ENCODE measurements at regions not wholly inside any gene's neighbourhood (a gene's known extent, or its start where the extent isn't known, plus 50 kb on each side); places are given as distances from the start of the nearest gene placed in this dataset.

DNA sequence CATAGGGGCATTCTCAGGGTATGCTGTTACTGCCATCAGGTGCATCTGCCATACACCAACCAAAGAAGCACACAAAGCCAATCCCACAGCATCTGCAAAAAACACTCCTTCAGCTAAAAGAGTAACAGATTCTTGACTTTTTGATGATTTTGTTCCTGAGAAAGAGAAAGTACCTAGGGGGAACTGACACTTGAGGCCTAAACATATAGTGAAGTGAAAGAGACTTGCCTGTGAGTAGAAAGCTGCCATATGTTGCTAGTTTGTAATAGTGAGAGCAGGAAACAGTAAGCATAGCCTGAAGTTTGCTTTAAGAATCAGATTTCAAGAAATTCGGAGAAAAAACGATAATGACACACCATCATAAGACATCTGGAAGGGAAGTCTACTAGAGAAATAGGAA lies 97.9 kb upstream of the CTSC start (continued):
- TF ChIP-seq ZBTB33 (CRISPR knock-in tag; IDR thresholded peaks at IDR 0.05) (no peak), FOXA3 (CRISPR knock-in tag; conservative IDR thresholded peaks at IDR 0.05 in 1 of 2, IDR thresholded peaks at IDR 0.05 in 1 of 2) (no peak), PCBP2 (IDR thresholded peaks at IDR 0.05; ENCODE audit: low read depth, low read length, poor library complexity, severe bottlenecking) (no peak), NCOR1 (IDR thresholded peaks at IDR 0.05) (no peak)

DNA sequence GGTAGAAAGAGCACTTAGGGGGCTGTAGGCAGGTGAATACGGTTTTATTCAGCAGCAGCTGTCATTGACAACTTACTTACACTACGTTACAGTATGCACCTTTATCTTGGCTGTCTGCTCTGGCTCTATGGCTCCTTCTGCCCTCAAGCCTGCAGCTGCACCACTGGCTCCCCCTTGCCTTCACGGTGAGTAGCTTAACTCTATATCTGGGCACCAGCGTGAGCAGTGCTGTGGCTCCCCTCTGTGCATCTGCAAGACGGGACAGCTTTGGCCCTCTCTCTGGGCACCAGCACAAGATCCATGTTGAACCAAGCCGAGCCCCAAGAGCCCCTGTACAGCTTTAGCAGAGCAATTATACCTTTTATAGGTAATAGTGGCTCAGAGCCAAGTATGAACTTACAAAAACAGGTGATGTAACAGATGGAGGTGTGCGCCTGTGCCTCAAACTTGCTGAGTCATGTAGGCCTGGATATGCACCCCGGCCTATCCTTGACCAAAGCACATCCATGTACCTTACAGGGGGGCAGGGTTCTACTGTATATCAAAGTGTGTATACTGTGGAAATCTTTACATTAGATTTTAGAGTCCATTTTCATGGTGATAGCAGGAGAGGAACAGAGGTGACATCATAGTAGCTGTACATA lies 96.9 kb upstream of the CTSC start:
- no peaks in the 10 kb centered on the region for H3K79me2 ChIP-seq (ENCODE audit: control insufficient read depth, insufficient read depth, low read length)
- no peaks in the 10 kb centered on the region for H3K36me3 ChIP-seq (ENCODE audit: control insufficient read depth, insufficient read depth, low read length)
- no peaks in the 10 kb centered on the region for H4K20me1 ChIP-seq (replicated peaks; ENCODE audit: control insufficient read depth, insufficient read depth, low read length)
- H3K4me2 ChIP-seq (ENCODE audit: insufficient read depth, low read length): no peak overlapping the region
- POLR2A ChIA-PET: no interaction called here
- BruUV-seq (replicated peaks): no TSS peak
- no peaks in the 10 kb centered on the region for H3K27me3 ChIP-seq (ENCODE audit: control insufficient read depth in 2 of 2, insufficient read depth in 2 of 2, low read length in 2 of 2)
- DNase-seq (ENCODE audit: extremely low read depth in 1 of 4, low spot score in 3 of 4) (peak in 3 of 4 experiments; percentile 23 to 59 (median 25)), FAIRE-seq (no peak), ATAC-seq (peak; percentile 90)
- no peaks in the 10 kb centered on the region for H3K9me1 ChIP-seq (ENCODE audit: control insufficient read depth, insufficient read depth, low read length)
- H3K9ac ChIP-seq (ENCODE audit: insufficient read depth in 1 of 2, low read depth in 2 of 2, low read length in 2 of 2): no peak overlapping the region
- intact Hi-C loops (cut with micrococcal nuclease) (loop anchor here (1.0 kb wide), 1 partner anchor 331 kb away; no protein-coding TSS in a partner anchor), in situ Hi-C loops (cut with MboI) (no loop called here)
- WGBS (ENCODE audit: insufficient coverage, low coverage, missing lambda C conversion rate): 21% methylated on average over 8 of the region's 8 CpGs
- CTCF ChIA-PET (ENCODE audit: low intra/inter-chr PET ratio): no interaction called here
- no peak overlapping the region for H3K27ac ChIP-seq (ENCODE audit: extremely low read depth, low read depth, low read length)
- H3K4me3 ChIP-seq: no peak overlapping the region
- peaks cover 0 to 23% of the 10 kb centered on the region in 2 experiments; a peak in 3 of 5 replicates for H3K4me1 ChIP-seq (replicated peaks in 1 of 2; ENCODE audit: control insufficient read depth in 2 of 2, insufficient read depth in 2 of 2, low read length in 2 of 2)
- peak overlapping the region; percentile 73 for H2AFZ ChIP-seq (ENCODE audit: low read depth, low read length)
- no peaks in the 10 kb centered on the region for H3K9me3 ChIP-seq (replicated peaks; ENCODE audit: control insufficient read depth, insufficient read depth, low read depth, low read length)
- TF ChIP-seq C11orf30 (IDR thresholded peaks at IDR 0.05; ENCODE audit: low read depth) (peak; percentile 91), CTCF (IDR thresholded peaks at IDR 0.05 in 2 of 3, conservative IDR thresholded peaks at IDR 0.05 in 1 of 3; ENCODE audit: insufficient read depth in 2 of 3, low read depth in 1 of 3, low read length in 3 of 3) (peak; percentile 49 to 95 (median 89); a peak in 5 of 6 replicates), ZEB2 (IDR thresholded peaks at IDR 0.05) (peak; percentile 52; the same call in 1 of the 2 replicates), SMC3 (conservative IDR thresholded peaks at IDR 0.05; ENCODE audit: insufficient read depth, low read depth, low read length) (peak; percentile 26; the same call in 1 of the 2 replicates), DMBX1 (CRISPR knock-in tag; IDR thresholded peaks at IDR 0.05; ENCODE audit: borderline replicate concordance) (peak; percentile 66; the same call in 1 of the 2 replicates)
- TF ChIP-seq, protein P1, sequence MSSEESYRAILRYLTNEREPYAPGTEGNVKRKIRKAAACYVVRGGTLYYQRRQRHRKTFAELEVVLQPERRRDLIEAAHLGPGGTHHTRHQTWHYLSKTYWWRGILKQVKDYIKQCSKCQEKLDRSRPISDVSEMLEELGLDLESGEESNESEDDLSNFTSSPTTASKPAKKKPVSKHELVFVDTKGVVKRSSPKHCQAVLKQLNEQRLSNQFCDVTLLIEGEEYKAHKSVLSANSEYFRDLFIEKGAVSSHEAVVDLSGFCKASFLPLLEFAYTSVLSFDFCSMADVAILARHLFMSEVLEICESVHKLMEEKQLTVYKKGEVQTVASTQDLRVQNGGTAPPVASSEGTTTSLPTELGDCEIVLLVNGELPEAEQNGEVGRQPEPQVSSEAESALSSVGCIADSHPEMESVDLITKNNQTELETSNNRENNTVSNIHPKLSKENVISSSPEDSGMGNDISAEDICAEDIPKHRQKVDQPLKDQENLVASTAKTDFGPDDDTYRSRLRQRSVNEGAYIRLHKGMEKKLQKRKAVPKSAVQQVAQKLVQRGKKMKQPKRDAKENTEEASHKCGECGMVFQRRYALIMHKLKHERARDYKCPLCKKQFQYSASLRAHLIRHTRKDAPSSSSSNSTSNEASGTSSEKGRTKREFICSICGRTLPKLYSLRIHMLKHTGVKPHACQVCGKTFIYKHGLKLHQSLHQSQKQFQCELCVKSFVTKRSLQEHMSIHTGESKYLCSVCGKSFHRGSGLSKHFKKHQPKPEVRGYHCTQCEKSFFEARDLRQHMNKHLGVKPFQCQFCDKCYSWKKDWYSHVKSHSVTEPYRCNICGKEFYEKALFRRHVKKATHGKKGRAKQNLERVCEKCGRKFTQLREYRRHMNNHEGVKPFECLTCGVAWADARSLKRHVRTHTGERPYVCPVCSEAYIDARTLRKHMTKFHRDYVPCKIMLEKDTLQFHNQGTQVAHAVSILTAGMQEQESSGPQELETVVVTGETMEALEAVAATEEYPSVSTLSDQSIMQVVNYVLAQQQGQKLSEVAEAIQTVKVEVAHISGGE (CRISPR knock-in tag; IDR thresholded peaks at IDR 0.05): no peak
